DMS53 treated with DMSO at 0.1 percent for 48 hours (cell line): ENCODE measurements at regions not wholly inside any gene's neighbourhood (a gene's known extent, or its start where the extent isn't known, plus 50 kb on each side); places are given as distances from the start of the nearest gene placed in this dataset.
"Not testable (repeated sequence)": the region's sequence is repeated elsewhere in the genome, so short reads cannot be mapped to it uniquely, and the experiment has no call there.

Experiments used
- DNase-seq: peaks from one replicate; lab custom pipeline; 2025; ENCODE audit not compliant: unreplicated experiment; lab: John Stamatoyannopoulos, UW

DNA sequence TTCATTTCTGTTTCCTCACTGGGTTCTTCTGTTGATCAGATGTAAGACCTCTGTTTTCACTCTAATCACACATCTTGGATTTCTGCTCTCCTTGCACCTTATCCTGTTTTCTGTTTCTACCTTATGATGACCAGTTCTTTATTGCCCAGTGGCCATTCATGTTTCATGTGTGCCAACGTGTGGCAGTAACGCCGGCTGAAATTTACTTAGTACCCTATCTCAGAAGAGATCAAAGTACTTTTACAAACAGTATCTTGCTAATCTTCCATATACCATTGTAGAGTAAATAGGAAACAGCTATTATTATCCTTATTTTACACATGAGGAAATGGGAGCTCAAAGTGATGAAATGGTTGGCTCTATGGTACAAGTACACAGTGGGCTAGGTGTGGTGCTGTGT is 74.0 kb downstream of the GATA3 start:
- no peak for DNase-seq

DNA sequence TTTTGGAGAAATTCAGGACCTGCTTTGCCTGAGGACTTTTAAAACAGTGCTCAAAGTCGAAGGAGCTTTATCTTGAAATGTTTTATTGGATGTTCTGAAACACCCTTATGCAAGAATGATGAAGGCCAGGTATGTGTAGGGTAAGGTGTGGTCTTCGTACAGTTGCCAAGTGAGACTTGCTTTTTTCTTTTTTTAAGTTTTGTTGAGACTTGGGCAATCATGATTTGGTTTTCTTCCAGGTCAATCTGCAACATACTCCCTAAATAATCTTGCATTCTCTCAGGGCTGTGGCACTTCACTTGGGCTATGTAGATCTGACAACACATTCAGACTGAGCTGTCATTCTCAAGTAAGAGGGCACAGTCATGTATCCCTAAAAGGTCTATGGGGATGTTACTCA is 75.0 kb downstream of the GATA3 start:
- DNase-seq, result no peak

- DNase-seq, result no peak
These were observed 76.8 kb downstream of the GATA3 start for GRCh38 chr10:8130973-8131911.

DNA sequence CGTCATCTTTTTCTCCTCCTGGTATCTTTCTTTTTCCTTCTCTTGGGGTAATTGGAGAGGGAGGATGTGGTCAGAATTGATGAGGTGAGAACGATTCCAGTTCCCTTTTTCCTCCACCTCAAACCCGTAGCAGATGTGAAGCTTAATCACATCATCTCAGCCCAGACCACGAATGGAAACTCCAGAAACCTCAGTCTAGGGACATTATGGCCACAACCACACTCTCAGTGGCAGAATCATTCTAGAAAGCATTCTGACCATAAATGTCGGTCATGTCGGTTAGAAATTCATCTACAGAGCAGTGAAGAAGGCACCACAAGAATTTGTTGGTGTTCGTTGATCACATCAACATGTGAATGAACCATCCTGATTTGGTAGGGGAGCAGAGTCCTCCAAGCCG is 78.7 kb downstream of the GATA3 start:
- DNase-seq, result no peak

- DNase-seq, result no peak
These were observed 82.2 kb downstream of the GATA3 start for GRCh38 chr10:8136736-8137135.

DNA sequence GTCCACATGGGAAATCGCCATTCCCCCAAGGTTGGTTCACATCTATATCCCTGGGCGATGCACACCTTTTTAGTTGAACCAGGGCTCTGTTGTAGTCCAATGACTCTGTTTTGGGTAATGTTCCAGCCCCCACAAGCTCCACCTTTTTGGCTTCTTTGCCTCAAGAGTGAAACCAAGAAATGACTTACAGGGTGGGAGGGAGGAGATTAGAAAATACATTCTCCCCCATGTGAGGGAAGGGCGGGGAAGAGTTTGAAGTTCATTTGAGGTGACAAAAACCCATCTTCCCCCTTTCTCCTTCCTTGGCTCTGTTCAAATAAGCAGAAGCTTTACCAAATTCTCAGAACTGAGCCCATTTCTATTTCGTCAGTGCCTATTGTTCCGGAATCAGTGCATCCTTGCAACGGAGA is 82.8 kb downstream of the GATA3 start:
- no peak for DNase-seq

- DNase-seq, result no peak
These were observed 83.2 kb downstream of the GATA3 start for GRCh38 chr10:8137726-8138125.

GRCh38 chr10:8138471-8138870 is 84.0 kb downstream of the GATA3 start:
- no peak for DNase-seq

DNA sequence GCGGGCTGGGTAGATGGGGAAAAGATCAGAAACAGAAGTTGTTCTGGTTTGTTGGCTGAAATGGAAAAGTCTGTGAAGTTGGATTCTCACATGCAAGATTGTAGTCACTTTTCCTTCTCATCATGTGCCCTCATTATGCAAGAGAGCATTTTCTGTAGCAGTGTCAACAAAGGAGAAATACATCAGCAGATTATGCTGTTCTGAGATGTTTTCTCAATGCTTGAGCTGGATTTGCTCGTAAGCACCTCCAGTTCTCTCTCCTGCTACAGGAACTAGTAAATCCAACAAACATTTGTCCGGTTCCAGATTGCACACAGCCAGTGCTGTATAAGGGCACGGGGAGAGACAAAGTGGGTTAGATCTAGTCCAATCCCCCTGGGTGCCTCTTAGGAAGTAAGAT is 90.0 kb downstream of the GATA3 start:
- no peak for DNase-seq

DNA sequence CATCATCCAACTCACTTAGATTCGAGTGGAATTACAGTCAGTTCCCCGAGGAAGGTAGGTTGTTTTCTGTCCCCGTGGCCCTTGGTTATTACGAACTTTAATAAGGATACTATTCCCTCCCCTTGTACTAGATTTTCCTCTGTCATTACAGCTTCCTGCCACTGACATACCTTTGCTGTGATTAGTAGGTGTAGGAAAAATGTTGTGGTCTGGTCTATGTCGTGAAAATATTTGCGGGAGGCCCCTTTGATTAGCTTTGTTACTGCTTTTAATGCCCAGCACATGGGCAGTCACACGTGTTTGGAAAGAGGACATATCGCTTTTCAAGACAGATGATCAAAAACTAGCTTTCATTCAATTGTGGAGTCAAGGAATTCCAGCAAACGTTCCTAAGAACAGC is 92.2 kb downstream of the GATA3 start:
- no peak for DNase-seq

DNA sequence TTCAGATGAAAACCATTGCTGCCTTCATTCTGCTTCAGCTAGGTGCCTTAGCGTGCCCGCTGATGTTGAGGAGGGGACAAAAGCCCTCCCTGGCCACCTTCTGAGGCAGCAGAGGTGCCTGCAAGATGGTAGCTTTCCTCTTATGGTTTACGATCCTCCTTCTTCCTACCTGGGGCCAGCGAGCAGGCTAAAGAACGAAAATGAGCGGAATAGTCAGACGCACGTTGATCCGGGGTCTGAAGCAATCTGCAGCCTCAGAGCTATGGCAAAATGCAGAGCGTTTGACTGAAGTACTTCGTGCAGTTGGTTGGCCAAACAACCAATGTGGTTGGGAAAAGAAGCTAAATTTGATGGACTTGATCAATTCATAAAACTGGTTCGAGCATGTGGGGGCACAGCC is 95.5 kb downstream of the GATA3 start:
- no peak for DNase-seq

DNA sequence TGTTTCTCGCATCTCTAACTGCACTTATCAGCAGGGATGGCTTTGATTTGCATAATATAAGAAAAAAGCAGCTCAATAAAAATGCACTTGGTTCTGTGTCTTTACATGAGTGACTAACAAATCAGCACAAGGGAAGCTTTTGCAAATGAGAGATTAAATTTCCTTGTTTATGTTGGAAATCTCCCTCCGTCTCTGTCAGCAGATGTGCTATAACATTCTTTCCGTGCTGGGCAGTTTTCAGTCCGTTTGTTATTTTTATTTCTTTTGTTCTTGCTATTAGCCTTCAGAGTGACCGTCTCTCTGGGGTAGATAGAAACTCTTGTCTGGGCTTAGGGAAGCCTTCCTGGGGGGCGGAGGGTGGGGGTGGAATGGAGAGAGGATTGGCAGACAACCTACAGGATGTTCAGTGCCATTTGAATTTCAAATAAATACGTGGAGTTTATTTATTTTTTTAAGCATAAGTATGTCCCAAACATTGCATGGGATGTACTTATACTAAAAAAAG is 96.0 kb downstream of the GATA3 start:
- DNase-seq, result no peak

DNA sequence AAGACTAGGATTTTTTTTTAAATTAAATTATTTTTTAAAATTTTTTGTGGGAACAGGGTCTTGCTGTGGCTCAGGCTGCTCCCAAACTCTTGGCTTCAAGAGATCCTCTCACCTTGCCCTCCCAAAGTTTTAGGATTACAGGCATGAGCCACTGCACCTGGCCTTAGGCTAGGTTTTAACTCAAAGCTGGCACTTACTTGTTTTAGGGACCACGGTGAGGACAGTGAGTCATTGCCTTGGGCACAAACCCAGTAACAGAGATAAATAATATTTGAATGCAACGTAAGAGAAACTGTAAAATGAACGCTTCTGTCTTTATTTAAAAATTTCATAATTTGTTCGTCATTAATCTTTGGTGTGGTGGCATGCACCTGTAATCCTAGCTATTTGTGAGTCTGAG is 96.6 kb downstream of the GATA3 start:
- DNase-seq, result no peak

- DNase-seq, result no peak
These were observed 102.4 kb downstream of the GATA3 start for GRCh38 chr10:8156918-8157317.

- no peak for DNase-seq
These were observed 103.9 kb downstream of the GATA3 start for GRCh38 chr10:8158193-8159071.

- DNase-seq, result no peak
These were observed 105.1 kb downstream of the GATA3 start for GRCh38 chr10:8159341-8160165.

GRCh38 chr10:8163824-8164223 is 109.3 kb downstream of the GATA3 start:
- peak; percentile 27 for DNase-seq

DNA sequence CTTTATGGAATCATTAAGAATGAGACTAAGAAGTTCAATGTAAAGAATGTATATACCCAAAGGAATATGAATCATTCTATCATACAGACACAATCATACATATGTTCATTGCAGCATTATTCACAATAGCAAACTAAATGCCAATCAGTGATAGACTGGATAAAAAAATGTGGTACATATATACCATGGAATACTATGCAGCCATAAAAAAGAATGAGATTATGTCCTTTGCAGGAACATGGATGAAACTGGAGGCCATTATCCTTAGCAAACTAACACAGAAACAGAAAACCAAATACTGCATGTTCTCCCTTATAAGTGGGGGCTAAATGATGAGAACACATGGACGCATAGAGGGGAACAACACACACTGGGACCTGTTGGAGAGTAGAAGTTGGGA is 110.2 kb downstream of the GATA3 start:
- not testable (repeated sequence) for DNase-seq

DNA sequence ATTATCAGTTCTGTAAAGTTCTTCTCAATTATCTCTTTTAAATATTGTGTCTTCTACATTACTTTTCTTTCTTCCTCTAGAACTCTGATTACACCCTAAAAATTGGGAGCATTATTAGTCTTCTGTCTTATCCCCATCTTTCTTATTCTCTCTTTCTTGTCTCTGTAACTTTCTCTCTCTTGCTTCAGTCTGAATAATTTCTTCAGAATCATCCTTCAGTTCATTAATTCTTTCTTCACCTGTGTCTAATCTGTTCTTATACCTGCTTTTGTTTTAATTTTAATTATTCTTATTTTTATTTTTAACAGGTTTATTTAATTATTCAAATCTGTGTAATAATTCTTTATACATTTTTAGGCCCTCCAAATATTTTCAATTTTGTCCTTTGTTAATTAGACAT is 114.3 kb downstream of the GATA3 start:
- DNase-seq, result no peak

GRCh38 chr10:8171008-8171407 is 116.5 kb downstream of the GATA3 start:
- DNase-seq, result no peak

DNA sequence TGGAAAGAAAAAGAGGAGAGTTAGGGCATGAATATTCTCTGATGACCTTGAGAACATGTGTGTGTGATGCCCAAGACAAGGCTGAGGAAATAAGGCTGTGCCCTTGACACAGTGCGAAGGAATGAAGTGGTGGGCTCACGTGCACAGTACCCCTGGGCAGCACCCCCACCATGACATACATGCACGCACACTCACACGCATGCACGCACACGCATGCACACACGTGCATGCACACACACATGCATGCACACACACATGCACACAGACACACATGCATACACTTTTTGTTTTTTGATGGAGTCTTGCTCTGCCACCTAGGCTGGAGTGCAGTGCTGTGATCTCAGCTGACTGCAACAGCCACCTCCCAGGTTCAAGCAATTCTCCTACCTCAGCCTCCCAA is 118.1 kb downstream of the GATA3 start:
- no peak for DNase-seq
